RWPE1 (cell line): ENCODE measurements at regions not wholly inside any gene's neighbourhood (a gene's known extent, or its start where the extent isn't known, plus 50 kb on each side); places are given as distances from the start of the nearest gene placed in this dataset.

ENCODE experiments used
- CTCF ChIA-PET: fragments of 350-600 bp; sonication (Branson Sonifier 250); formaldehyde crosslinking; extraction: SDS; loops from one replicate; lab custom pipeline; 2021; lab: Yijun Ruan, JAX
- POLR2A ChIA-PET: fragments of 400-600 bp; formaldehyde crosslinking; extraction: SDS; loops from one replicate; lab custom pipeline; 2020; ENCODE audit warnings: antibody characterized with exemption; ENCODE audit not compliant: low non-redundant PET; lab: Yijun Ruan, JAX
- DNase-seq: peaks from one replicate; pipeline ENCODE4 v3.0.0; 2012; ENCODE audit warnings: low spot score
- H3K27ac ChIP-seq: fragments of 450-650 bp; 2 replicates; pipeline ENCODE4 v1.5.1; 2017
- CTCF ChIP-seq: fragments of 450-650 bp; conservative IDR thresholded peaks from 2 replicates; pipeline ENCODE4 v1.5.1; 2017; ENCODE audit warnings: low read depth, mild to moderate bottlenecking

GRCh38 chr4:13056630-13057189 is 427.4 kb downstream of the RAB28 start:
- no peak for TF ChIP-seq CTCF
- ChIA-PET POLR2A (no interaction called here), CTCF (no interaction called here)
- H3K27ac ChIP-seq: no peak overlapping the region
- DNase-seq: no peak

GRCh38 chr4:13054420-13054970 is 429.6 kb downstream of the RAB28 start:
- DNase-seq: no peak
- H3K27ac ChIP-seq: no peak overlapping the region
- ChIA-PET POLR2A (no interaction called here), CTCF (no interaction called here)
- no peak for TF ChIP-seq CTCF

- CTCF ChIA-PET: no interaction called here
- POLR2A ChIA-PET: no interaction called here
- no peak overlapping the region for H3K27ac ChIP-seq
- no peak for DNase-seq
- TF ChIP-seq CTCF: no peak
These were observed 436.5 kb downstream of the RAB28 start for GRCh38 chr4:13047591-13047990.

GRCh38 chr4:13036841-13037240 is 447.3 kb downstream of the RAB28 start:
- DNase-seq: no peak
- TF ChIP-seq CTCF: no peak
- POLR2A ChIA-PET: no interaction called here
- CTCF ChIA-PET: no interaction called here
- no peak overlapping the region for H3K27ac ChIP-seq

- ChIA-PET POLR2A (no interaction called here), CTCF (no interaction called here)
- DNase-seq: no peak
- H3K27ac ChIP-seq: no peak overlapping the region
- no peak for TF ChIP-seq CTCF
These were observed 451.2 kb downstream of the RAB28 start for GRCh38 chr4:13032936-13033335.

- POLR2A ChIA-PET: no interaction called here
- CTCF ChIA-PET: no interaction called here
These were observed 459.7 kb downstream of the RAB28 start for GRCh38 chr4:13024147-13025105.

More at GRCh38 chr4:13024147-13025105, 459.7 kb downstream of the RAB28 start:
- no peak overlapping the region for H3K27ac ChIP-seq
- TF ChIP-seq CTCF: no peak
- no peak for DNase-seq
